ENCODE measurements at regions not wholly inside any gene's neighbourhood (a gene's known extent, or its start where the extent isn't known, plus 50 kb on each side); places are given as distances from the start of the nearest gene placed in this dataset.

DNA sequence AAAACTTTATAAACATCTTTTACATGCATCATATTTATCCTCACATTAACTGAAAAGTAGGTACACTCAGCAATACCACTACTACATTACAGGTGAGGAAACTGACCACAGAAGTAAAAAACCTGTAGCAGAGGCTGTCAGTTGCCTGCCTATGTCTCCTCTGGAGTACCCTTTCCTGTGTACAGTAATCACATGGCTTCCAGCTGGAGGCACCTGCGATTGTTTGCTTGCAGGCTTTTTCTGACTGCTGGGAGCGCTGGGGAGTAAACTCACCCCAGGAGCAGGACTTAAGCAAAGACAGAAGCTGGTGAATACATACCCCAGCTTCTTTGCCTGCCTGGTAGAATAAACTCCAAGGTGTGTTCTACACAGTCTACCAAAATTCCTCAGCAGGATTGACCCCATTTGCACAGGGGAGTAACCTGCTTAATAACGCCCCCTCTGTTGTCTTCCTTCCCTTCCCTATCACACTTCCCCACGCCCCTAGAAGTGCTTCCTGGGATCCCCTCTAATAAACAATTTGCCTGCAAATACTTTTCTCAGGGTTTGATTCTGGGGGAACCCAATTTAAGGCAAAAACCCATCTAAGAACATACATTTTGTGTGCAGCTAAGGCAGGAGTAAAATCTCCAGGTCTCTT, 138.9 kb downstream of the PTH2R start:
- no peak for ATAC-seq
- DNase-seq (ENCODE audit: missing footprints): no peak
- intact Hi-C loops (cut with DNase I): no loop called here

DNA sequence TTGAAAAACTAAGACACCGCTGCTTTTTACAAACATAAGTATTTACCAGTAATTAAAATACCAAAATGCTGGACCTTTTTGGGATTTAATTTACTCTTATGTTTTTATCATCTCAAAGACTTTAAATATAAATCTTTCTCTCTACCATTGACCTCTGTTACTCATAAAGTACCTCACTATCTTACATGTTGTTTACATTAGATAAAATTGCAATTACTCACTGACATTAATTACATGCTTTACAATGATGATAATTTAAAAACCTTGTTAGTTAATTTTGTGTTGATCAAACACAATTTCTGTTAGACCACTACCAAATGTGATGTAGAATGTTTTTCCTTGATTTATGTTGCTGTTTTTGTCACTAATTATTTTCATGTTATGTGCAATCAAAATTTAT, 139.5 kb downstream of the PTH2R start:
- intact Hi-C loops (cut with DNase I): no loop called here
- no peak for ATAC-seq
- no peak for DNase-seq (ENCODE audit: missing footprints)

DNA sequence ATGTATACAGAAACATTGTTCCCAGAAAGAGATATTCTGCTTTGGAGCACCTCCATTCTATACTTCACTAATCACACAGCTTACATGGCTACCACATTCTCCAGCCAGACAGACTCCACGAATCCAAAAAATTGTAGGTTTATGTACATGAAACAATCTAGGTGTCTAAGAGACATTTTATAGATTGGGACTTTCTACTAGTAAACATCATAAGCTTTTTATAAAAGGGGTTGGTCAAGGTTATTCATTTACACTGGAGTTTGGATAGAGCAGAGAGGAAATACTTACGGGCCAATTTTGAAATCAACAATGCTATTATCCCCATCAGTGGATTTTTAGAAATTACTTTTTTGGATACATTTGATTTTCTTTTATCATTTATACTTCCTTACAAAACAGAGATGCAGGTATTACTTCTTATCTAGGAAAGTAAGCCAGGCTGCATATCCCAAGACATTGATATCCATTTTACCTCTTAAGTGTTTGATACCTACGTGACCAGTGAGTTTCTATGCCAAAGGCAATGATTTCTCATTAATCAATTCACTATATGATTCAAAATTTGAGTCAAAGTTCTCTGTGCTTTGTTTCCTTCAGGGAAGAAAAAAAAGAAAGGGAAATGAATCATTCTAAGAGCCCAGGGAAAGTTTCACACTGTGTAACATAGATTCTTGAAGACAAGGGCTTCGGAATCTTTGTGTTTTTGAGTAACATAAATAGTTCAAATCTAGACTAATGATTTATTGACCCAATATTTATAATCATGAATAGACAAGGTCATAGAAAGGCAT, 140.5 kb downstream of the PTH2R start:
- intact Hi-C loops (cut with DNase I): no loop called here
- ATAC-seq (no peak), DNase-seq (ENCODE audit: missing footprints) (no peak)

DNA sequence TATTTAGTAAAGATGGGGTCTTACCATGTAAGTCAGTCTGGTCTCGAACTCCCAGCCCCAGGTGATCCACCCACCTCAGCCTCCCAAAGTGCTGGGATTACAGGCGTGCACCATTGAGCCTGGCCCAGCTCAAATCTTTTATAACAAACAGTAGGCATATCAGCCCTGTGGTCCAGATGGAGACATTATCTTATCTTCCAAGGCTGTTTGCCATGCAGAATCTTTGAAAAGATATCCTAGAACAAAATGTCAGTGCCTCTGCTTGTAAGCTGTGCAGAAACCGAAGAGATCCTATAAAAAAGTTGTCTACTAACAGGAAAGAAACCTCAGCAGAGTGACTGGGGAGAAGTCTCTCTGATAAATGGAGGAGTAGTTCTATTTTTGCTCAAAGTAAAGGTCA, 142.1 kb downstream of the PTH2R start:
- intact Hi-C loops (cut with DNase I): no loop called here
- DNase-seq (ENCODE audit: missing footprints) (no peak), ATAC-seq (no peak)

DNA sequence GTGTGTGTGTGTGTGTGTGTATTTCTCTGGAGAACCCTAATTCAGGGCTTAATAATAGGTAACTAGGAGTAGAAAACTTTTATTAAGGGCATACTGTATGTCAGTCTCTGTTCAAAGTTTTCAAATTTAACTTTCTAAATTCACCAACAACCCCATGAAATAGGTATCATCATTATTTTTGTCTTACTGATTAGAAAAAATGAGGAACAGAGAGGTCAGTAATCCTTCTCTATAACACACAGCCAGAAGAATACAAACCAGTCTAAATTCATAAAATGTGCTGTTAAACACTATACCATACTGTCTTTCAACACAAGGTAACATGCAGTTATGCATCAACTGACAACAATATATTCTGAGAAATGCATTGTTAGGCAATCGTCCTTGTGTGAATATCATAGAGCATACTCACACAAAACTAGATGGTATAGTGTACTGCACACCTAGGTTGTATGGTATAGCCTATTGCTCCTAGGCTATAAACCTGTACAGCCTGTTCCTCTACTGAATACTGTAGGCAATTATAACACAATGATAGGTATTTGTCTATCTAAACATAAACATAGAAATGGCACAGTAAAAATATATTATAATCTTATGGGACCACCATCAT, 143.1 kb downstream of the PTH2R start:
- ATAC-seq (no peak), DNase-seq (ENCODE audit: missing footprints) (no peak)
- intact Hi-C loops (cut with DNase I): no loop called here

DNA sequence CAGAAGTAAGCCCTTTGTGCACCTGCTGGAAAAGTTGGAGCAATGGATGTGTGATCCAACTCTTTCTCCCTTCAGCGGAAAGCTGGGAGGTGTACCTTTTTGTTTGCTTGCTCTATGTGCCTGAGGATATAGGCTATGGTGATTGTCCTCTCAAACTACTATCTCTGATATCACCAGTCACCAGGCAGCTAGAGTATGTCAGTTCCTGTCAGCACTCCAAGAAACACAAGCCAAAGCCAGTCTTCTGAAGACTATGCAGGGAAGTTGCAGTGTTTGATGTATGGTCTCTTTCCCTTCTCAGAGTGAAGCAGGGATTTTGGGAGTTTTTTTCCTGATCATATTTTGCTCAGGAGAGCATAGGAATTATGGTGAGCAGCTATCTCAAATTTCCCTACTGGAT, 146.4 kb downstream of the PTH2R start:
- ATAC-seq: no peak
- intact Hi-C loops (cut with DNase I): no loop called here
- no peak for DNase-seq (ENCODE audit: missing footprints)

DNA sequence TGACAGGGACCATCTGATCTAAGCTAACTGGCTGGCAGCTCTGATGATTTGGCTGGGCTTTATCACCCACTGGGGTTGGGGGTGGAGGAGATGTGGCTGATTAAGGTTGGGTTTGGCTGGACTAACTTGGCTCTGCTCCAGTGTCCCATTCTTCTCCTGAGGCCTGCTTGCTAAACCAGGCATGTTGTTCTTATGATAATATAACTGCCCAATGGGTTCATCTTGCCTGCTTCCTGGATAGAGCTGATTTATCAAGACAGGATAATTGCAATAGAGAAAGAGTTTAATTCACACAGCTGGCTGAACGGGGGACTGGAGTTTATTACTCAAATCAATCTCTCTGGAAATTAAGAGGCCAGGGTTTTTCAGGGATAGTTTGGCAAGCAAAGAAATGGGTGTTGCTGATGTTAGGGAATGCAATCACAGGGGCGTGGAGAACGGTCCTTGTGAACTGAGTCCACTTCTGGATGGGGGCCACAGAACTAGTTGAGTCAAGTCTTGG, 150.4 kb downstream of the PTH2R start:
- no peak for DNase-seq (ENCODE audit: missing footprints)
- intact Hi-C loops (cut with DNase I): no loop called here
- ATAC-seq: no peak

DNA sequence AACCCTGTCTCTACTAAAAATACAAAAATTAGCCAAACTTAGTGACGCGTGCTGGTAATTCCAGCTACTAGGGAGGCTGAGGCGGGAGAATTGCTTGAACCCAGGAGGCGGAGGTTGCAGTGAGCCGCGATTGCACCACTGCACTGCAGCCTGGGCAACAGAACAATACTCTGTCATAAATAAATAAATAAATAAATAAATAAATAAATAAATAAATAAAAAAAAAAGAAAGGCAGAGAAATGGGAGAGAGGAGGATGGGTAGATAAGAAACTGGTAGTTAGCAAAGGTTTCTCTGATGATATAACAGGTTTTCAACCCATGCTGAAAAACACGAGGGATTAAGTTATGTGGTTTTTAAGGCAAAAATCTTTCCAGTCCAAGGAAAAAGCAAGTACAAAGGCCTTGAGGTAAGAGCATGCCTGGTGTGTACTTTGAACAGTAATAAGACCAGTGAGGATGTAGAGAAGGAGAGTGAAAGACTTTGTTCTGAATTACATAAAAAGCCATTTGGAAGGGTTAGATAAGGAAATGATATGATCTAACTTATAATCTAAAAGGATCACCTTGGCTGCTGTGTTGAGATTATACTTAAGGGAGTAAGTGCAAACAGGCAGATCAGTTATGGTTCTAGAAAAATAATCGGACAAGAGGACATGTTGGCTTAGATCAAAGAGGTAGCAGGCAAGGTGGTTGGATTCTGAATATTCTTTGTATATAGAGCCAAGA, 159.3 kb downstream of the PTH2R start:
- DNase-seq (ENCODE audit: missing footprints) (no peak), ATAC-seq (no peak)
- intact Hi-C loops (cut with DNase I): no loop called here

DNA sequence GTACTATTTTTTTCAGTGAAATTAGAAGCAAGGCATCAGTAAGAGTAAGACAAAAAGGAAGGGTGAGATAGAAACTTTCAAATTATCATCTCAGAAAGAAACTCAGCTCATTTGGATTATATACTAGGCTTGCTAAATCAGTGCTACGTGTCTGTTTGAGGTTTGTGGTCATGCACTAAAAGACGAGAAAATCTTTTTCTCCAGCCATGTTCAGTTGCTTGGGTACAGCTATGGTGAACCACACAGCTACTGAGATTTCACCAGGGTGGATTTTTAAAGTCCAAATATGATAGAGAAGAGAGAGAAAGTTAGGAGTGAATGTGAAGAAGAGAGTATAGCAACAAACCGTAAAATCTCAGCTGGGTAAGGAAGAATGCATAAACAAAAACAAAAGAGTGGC, 161.6 kb downstream of the PTH2R start:
- intact Hi-C loops (cut with DNase I): no loop called here
- DNase-seq (ENCODE audit: missing footprints) (no peak), ATAC-seq (no peak)

DNA sequence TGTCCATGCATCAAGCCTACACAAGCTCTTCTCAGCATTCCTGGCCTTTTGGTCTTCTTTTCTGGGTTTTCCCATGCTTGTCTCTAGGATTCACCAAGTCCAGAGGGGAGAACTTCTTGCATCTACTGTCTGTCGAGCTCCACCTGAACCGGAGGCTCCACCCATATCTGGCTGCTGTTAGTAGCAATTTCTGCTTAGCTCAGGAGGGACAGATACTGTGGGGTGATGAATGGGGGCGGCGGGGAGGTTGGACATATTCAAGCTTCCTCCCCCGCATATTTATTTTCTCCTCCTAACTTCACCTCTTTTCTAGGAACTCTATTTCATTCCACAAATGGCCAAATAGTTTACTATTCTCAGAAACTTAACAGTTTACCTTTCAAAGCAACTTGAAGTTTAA, 163.5 kb downstream of the PTH2R start:
- intact Hi-C loops (cut with DNase I): no loop called here
- DNase-seq (ENCODE audit: missing footprints) (no peak), ATAC-seq (no peak)

DNA sequence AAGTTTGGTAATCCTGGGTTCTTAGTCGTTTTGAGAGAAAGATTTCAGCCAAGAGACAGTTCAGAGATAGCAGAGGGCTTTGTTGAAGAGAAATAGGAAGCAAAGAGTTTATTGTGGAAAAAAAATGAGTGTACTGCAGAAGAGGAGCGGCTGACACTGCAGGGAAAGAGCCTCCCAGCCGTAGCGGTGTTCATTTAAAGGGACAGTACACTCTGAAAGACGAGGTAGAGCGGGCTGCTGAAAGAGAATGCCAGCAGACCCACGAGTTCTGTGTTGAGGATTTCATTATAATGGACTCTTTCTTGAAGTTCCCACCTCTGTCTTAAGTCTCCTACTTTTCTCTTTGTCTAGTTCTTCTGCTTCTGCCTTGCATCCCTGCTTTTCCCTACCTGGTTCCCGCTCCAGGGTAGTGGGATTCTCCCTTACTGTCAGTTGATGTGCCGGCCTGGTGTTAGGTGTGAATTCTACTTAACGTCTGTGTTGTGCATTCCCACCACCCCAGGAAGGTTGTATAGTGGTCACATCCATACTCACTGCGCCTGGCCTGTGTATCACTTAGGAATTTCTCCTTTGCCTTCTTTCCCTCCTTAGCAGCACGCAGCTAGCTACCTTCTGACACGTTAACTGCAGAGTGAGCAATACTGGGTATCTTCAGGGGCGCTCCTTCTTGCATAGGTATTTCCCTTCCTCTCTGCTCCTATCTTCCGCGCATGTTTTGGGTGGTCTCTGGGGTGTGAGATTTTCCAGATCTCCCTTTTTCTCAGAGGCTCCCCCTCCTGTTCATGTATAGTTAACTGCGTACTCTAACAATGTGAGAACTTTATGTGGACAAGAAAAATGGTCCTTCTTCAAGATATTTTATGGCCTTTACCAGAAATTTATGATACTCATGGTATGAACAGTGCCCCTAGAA, 164.5 kb downstream of the PTH2R start:
- DNase-seq (ENCODE audit: missing footprints): no peak
- no peak for ATAC-seq
- intact Hi-C loops (cut with DNase I): no loop called here

DNA sequence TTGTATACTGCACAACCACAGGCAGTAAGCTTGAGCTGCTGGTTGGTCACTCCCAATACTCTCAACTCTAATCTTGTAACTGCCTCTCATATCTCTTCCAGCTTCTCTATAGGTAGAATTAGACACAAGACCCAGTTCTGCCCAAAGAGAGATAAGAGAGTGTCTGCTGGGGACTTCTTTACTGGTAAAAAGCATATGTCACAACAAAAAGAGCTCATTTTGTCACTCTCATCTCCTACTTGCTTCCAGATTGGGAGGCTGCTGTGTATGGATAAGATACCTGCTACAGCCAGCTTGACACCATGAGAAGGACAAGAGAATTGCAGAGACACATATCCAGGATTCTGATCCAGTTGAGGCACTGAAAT, 165.2 kb downstream of the PTH2R start:
- DNase-seq (ENCODE audit: missing footprints): no peak
- no peak for ATAC-seq
- intact Hi-C loops (cut with DNase I): no loop called here

DNA sequence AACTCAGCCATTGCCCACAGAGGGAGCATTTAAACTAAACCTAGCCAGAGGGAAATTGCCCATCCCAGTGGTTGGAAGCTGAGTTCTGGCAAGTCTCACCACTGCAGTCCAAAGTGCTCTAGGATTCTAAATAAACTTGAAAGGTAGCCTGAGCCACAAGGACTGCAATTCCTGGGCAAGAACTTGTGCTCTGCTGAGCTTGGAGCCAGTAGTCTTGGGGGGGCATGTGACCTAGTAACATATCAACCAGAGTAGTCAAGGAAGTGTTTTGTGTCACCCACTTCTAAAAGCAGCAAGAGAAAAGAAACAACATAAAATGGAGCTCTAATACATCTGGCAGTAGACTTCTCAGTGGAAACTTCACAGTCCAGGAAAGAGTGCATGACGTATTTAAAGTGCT, 167.0 kb downstream of the PTH2R start:
- ATAC-seq (no peak), DNase-seq (ENCODE audit: missing footprints) (no peak)
- intact Hi-C loops (cut with DNase I): no loop called here

DNA sequence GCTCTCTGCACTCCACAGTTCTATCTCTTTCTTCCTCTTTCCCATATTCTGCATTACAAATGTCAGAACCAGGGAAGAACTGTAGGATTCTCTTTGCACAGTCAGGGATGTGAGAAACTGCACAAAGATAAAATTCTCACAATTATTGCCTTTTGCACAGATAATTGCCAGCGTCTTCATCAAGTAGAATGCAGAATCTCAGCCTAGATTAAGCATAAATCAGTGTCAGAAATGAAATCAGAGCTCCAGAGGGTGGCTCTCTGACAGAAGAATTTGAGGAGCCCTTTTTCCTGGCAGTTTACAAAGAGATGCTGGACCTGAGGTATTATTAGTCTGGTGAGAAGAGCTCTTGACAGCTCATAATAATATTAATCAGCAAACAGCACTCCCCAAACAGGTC, 173.1 kb downstream of the PTH2R start:
- no peak for DNase-seq (ENCODE audit: missing footprints)
- ATAC-seq: no peak
- intact Hi-C loops (cut with DNase I): no loop called here

DNA sequence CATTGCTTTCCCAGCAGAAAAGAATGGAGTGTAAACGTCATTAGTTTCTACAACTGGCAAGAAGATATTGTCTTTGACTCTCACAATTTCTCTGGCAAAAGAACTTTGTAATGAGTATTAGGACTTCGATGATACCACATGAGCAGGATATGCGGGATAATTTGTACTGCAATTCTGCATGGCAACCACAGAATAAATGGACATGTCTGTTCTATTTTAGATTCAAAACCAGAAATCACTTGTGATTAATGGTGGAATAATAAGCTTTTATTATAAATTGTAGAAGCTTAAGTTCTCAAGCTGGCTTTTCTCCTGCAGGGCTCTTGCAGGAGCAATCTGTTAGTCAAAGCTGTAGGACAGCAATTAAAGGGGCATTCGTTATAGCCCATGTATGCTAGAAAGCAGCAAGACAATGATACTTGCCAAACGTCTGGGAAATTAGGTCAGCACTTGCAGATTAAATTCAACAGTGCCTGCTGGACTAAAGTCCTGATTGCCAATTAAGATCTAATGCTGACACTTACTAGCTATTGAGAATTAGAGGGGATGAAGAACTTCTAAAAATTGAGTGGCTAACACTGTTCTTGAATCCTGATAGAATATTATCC, 177.9 kb downstream of the PTH2R start:
- intact Hi-C loops (cut with DNase I): no loop called here
- DNase-seq (ENCODE audit: missing footprints): no peak
- no peak for ATAC-seq

DNA sequence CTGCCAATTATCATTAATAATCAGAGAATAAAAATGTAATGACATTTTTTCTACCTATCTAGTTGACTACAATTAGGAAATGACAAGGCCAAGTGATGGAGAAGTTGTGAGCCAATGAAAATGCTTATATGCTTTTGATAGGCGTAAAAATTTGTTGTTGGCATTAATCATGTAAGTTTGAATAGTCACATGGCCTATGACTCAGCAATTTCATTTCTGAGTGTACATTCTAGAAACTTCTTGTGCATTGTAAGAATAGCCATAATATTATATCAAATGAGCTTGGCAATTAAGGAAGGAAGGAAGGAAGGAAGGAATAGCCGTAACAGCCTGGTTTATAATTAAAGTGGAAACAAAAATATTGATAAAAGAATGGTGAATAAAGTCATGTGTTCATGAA, 179.9 kb downstream of the PTH2R start:
- intact Hi-C loops (cut with DNase I): no loop called here
- DNase-seq (ENCODE audit: missing footprints) (no peak), ATAC-seq (no peak)

DNA sequence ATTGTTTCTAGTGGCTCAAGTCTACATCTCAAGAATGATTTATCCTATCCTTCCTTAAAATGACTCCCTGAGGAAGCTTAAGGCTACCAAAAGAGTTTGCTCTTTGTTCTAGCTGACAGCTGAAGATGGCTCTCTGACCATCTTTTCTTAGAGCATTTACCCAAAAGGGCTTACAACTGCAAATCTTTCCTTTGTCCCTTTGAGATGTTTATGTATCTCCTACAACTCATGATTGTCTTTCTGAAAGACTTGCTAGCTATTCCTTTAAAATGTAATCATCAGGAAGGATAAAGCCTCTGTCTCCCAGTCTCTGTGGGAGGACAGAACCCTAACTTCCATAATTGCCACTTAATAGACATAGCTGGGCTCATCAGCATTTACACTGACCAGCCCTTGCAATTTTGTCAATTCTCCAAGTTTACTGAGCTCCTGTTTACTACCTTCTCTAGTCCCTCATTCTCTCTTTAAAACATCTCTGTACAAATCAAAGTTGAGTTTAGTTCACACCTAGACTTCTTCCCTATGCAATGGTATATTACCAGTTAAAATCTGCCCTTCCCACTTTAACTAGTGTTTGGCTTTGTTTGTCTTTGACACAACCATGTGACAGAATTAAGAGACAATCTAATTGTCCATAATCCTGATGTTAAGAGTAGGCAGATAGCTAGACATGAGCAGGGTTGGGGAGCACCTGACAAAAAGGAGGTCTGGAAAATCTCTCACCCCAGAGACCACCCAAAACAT, 188.2 kb downstream of the PTH2R start:
- ATAC-seq (no peak), DNase-seq (ENCODE audit: missing footprints) (no peak)
- intact Hi-C loops (cut with DNase I): no loop called here
